Liver (tissue), 8 donors: ENCODE measurements at regions not wholly inside any gene's neighbourhood (a gene's known extent, or its start where the extent isn't known, plus 50 kb on each side); places are given as distances from the start of the nearest gene placed in this dataset.

Experiments used
- DNase-seq: peaks from one replicate; pipeline ENCODE4 v3.0.0-alpha.2; 2017; ENCODE audit warnings: low spot score
- H3K27ac ChIP-seq, 2 donors: one replicate each; pipeline ENCODE4 v1.7.0; 2013; ENCODE audit warnings: inconsistent platforms in 2 of 2, low read length in 2 of 2, control low read depth in 1 of 2, low read depth in 1 of 2, mild to moderate bottlenecking in 1 of 2
- H3K27me3 ChIP-seq, 4 donors: one replicate each; pipeline versions ENCODE4 v1.6.1 to v1.7.0; 2013; ENCODE audit warnings: low read length in 3 of 4, inconsistent platforms in 1 of 4, mild to moderate bottlenecking in 1 of 4, moderate library complexity in 1 of 4; ENCODE audit not compliant: control insufficient read depth in 4 of 4, insufficient read depth in 4 of 4
- H3K36me3 ChIP-seq, 4 donors: one replicate each; pipeline versions ENCODE4 v1.6.1 to v1.7.0; 2013; ENCODE audit warnings: low read length in 3 of 4, mild to moderate bottlenecking in 3 of 4, low read depth in 1 of 4, moderate library complexity in 1 of 4; ENCODE audit not compliant: control insufficient read depth in 4 of 4, insufficient read depth in 3 of 4
- H3K4me1 ChIP-seq, 4 donors: one replicate each; pipeline versions ENCODE4 v1.6.1 to v1.7.0; 2013; ENCODE audit warnings: low read length in 3 of 4, mild to moderate bottlenecking in 3 of 4, moderate library complexity in 1 of 4; ENCODE audit not compliant: control insufficient read depth in 4 of 4, insufficient read depth in 4 of 4
- H3K4me3 ChIP-seq, 3 donors: one replicate each; pipeline versions ENCODE4 v1.6.1 to v1.7.0; 2013; ENCODE audit warnings: low read length in 3 of 3, control low read depth in 1 of 3, low read depth in 1 of 3, mild to moderate bottlenecking in 1 of 3
- H3K9ac ChIP-seq, 2 donors: one replicate each; pipeline ENCODE4 v1.7.0; 2013; ENCODE audit warnings: low read length in 2 of 2, mild to moderate bottlenecking in 2 of 2, moderate library complexity in 2 of 2, control low read depth in 1 of 2, low read depth in 1 of 2
- H3K9me3 ChIP-seq, 4 donors: one replicate each; pipeline versions ENCODE4 v1.6.1 to v1.7.0; 2013; ENCODE audit warnings: low read length in 3 of 4; ENCODE audit not compliant: control insufficient read depth in 4 of 4
- EGR1 ChIP-seq, 2 donors: IDR thresholded peaks; 2 replicates each; pipeline ENCODE4 v1.6.1; 2016 to 2018; ENCODE audit warnings: antibody characterized with exemption in 2 of 2, low read depth in 2 of 2
- FOXA1 ChIP-seq: IDR thresholded peaks from 2 replicates; pipeline ENCODE4 v1.6.1; 2016; ENCODE audit warnings: antibody characterized with exemption
- FOXA2 ChIP-seq: IDR thresholded peaks from 2 replicates; pipeline ENCODE4 v1.6.1; 2016; ENCODE audit warnings: antibody characterized with exemption
- GABPA ChIP-seq, 2 donors: IDR thresholded peaks in 1 of 2; conservative IDR thresholded peaks in 1 of 2; 2 replicates each; pipeline ENCODE4 v1.6.1; 2016; ENCODE audit warnings: antibody characterized with exemption in 2 of 2, mild to moderate bottlenecking in 1 of 2, moderate library complexity in 1 of 2
- HNF4A ChIP-seq, 2 donors: conservative IDR thresholded peaks; 2 replicates each; pipeline ENCODE4 v1.6.1; 2016; ENCODE audit warnings: antibody characterized with exemption in 2 of 2, mild to moderate bottlenecking in 2 of 2
- HNF4G ChIP-seq: IDR thresholded peaks from 2 replicates; pipeline ENCODE4 v1.6.1; 2016; ENCODE audit warnings: antibody characterized with exemption
- JUND ChIP-seq, 2 donors: IDR thresholded peaks; 2 replicates each; pipeline ENCODE4 v1.6.1; 2016; ENCODE audit warnings: antibody characterized with exemption in 2 of 2
- NR2F2 ChIP-seq: IDR thresholded peaks from 2 replicates; pipeline ENCODE4 v1.6.1; 2016; ENCODE audit warnings: antibody characterized with exemption
- RAD21 ChIP-seq, 2 donors: IDR thresholded peaks; 2 replicates each; pipeline ENCODE4 v1.6.1; 2016; ENCODE audit warnings: antibody characterized with exemption in 2 of 2, mild to moderate bottlenecking in 2 of 2
- RXRA ChIP-seq, 2 donors: IDR thresholded peaks; 2 replicates each; pipeline ENCODE4 v1.6.1; 2017 to 2018; ENCODE audit warnings: antibody characterized with exemption in 2 of 2, mild to moderate bottlenecking in 1 of 2
- SP1 ChIP-seq: IDR thresholded peaks from 2 replicates; pipeline ENCODE4 v1.6.1; 2018; ENCODE audit warnings: antibody characterized with exemption, mild to moderate bottlenecking
- TAF1 ChIP-seq: conservative IDR thresholded peaks from 2 replicates; pipeline ENCODE4 v1.6.1; 2016; ENCODE audit warnings: antibody characterized with exemption, mild to moderate bottlenecking
- YY1 ChIP-seq: IDR thresholded peaks from 2 replicates; pipeline ENCODE4 v1.6.1; 2016; ENCODE audit warnings: antibody characterized with exemption, mild to moderate bottlenecking
- WGBS: extraction: QIAGEN DNeasy Blood & Tissue Kit; methylation state at CpG from one replicate; pipeline ENCODE4 v1.1.7; 2013; 5-methylcytosine and 5-hydroxymethylcytosine counted together
- TF ChIP-seq, protein P1 (sequence below): IDR thresholded peaks from 2 replicates; pipeline ENCODE4 v1.6.1; 2016; ENCODE audit warnings: antibody characterized with exemption
- TF ChIP-seq, protein P2 (sequence below): IDR thresholded peaks from 2 replicates; pipeline ENCODE4 v1.6.1; 2016; ENCODE audit warnings: antibody characterized with exemption
- TF ChIP-seq, protein P3 (sequence below): fragments of 150-350 bp; IDR thresholded peaks from 2 replicates; pipeline ENCODE4 v1.5.1; 2017; ENCODE audit warnings: improper control_type of control experiment, low read depth, low read length; ENCODE audit not compliant: missing input control
- TF ChIP-seq, protein P4 (sequence below): IDR thresholded peaks from 2 replicates; pipeline ENCODE4 v1.6.1; 2016; ENCODE audit warnings: antibody characterized with exemption, mild to moderate bottlenecking
- TF ChIP-seq, protein P5 (sequence below): IDR thresholded peaks from 2 replicates; pipeline ENCODE4 v1.6.1; 2016; ENCODE audit warnings: antibody characterized with exemption
- donor health status: healthy.
- donor health status: healthy.
- donor health status: healthy.
- donor health status: healthy.
- donor health status: healthy.

DNA sequence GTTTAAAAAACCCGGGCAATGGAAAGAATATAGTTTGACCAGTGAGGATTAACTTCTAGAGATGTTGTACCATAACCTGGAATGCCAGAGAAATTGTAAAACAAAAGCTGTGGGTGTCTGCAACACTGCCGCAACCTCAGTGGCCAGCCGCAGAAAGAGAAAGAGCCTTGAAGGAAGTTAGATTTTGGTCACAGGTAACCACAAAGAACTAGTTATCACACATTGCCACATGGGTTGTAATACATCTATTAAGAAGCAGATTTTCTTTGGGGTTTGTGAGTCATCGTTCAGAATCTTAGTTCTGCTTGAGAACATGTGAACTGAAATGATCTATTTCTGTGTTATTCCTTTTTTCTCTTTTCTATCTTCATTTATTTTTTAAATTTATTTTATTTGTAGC, 222.9 kb upstream of the AGAP1 start:
- Histone ChIP-seq H3K9ac (no peak overlapping the region), H3K27ac (no peak overlapping the region), H3K27me3 (peaks cover 0 to 12% (median 0%) of the 10 kb centered on the region in 4 donors), H3K36me3 (no peaks in the 10 kb centered on the region), H3K9me3 (no peaks in the 10 kb centered on the region), H3K4me3 (no peak overlapping the region), H3K4me1 (no peaks in the 10 kb centered on the region)
- DNase-seq, result no peak
- TF ChIP-seq, protein P1, sequence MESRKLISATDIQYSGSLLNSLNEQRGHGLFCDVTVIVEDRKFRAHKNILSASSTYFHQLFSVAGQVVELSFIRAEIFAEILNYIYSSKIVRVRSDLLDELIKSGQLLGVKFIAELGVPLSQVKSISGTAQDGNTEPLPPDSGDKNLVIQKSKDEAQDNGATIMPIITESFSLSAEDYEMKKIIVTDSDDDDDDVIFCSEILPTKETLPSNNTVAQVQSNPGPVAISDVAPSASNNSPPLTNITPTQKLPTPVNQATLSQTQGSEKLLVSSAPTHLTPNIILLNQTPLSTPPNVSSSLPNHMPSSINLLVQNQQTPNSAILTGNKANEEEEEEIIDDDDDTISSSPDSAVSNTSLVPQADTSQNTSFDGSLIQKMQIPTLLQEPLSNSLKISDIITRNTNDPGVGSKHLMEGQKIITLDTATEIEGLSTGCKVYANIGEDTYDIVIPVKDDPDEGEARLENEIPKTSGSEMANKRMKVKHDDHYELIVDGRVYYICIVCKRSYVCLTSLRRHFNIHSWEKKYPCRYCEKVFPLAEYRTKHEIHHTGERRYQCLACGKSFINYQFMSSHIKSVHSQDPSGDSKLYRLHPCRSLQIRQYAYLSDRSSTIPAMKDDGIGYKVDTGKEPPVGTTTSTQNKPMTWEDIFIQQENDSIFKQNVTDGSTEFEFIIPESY, result no peak
- TF ChIP-seq FOXA2 (no peak), RAD21 (IDR thresholded peaks at IDR 0.05) (no peak), RXRA (IDR thresholded peaks at IDR 0.05) (no peak), HNF4G (no peak), YY1 (no peak), SP1 (no peak), TAF1 (no peak)
- TF ChIP-seq, protein P2, sequence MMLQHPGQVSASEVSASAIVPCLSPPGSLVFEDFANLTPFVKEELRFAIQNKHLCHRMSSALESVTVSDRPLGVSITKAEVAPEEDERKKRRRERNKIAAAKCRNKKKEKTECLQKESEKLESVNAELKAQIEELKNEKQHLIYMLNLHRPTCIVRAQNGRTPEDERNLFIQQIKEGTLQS, result no peak
- TF ChIP-seq, protein P3, sequence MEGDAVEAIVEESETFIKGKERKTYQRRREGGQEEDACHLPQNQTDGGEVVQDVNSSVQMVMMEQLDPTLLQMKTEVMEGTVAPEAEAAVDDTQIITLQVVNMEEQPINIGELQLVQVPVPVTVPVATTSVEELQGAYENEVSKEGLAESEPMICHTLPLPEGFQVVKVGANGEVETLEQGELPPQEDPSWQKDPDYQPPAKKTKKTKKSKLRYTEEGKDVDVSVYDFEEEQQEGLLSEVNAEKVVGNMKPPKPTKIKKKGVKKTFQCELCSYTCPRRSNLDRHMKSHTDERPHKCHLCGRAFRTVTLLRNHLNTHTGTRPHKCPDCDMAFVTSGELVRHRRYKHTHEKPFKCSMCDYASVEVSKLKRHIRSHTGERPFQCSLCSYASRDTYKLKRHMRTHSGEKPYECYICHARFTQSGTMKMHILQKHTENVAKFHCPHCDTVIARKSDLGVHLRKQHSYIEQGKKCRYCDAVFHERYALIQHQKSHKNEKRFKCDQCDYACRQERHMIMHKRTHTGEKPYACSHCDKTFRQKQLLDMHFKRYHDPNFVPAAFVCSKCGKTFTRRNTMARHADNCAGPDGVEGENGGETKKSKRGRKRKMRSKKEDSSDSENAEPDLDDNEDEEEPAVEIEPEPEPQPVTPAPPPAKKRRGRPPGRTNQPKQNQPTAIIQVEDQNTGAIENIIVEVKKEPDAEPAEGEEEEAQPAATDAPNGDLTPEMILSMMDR, result no peak
- WGBS, result 76% methylated on average over 4 of the region's 4 CpGs

DNA sequence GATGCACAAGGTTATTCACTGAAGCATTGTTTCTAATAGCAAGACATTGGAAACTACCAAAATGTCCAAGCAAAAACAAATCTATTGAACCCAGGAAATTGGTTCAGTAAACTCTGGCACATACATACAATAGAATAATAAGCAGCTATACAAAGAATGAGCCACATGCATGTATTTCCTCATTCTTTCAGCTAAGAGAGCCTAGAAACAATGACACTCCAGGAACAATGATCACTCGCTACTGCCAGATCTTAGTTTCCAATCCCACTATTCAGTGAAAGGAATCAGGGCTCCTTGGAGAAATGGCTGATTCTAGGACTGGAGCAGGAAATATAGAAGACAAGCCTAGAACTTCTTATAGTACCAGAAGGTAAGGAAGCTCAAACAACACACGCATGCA, 221.9 kb upstream of the AGAP1 start:
- Histone ChIP-seq H3K4me1 (no peaks in the 10 kb centered on the region), H3K9me3 (no peaks in the 10 kb centered on the region), H3K4me3 (no peak overlapping the region), H3K9ac (no peak overlapping the region), H3K27ac (no peak overlapping the region), H3K27me3 (peaks cover 0 to 12% (median 0%) of the 10 kb centered on the region in 4 donors), H3K36me3 (no peaks in the 10 kb centered on the region)
- no peak for TF ChIP-seq GABPA (IDR thresholded peaks at IDR 0.05 in 1 of 2, conservative IDR thresholded peaks at IDR 0.05 in 1 of 2)
- TF ChIP-seq YY1, result no peak
- no peak for TF ChIP-seq FOXA2
- TF ChIP-seq NR2F2, result no peak
- TF ChIP-seq, protein P3, result no peak
- TF ChIP-seq HNF4A (conservative IDR thresholded peaks at IDR 0.05), result no peak
- TF ChIP-seq, protein P4, sequence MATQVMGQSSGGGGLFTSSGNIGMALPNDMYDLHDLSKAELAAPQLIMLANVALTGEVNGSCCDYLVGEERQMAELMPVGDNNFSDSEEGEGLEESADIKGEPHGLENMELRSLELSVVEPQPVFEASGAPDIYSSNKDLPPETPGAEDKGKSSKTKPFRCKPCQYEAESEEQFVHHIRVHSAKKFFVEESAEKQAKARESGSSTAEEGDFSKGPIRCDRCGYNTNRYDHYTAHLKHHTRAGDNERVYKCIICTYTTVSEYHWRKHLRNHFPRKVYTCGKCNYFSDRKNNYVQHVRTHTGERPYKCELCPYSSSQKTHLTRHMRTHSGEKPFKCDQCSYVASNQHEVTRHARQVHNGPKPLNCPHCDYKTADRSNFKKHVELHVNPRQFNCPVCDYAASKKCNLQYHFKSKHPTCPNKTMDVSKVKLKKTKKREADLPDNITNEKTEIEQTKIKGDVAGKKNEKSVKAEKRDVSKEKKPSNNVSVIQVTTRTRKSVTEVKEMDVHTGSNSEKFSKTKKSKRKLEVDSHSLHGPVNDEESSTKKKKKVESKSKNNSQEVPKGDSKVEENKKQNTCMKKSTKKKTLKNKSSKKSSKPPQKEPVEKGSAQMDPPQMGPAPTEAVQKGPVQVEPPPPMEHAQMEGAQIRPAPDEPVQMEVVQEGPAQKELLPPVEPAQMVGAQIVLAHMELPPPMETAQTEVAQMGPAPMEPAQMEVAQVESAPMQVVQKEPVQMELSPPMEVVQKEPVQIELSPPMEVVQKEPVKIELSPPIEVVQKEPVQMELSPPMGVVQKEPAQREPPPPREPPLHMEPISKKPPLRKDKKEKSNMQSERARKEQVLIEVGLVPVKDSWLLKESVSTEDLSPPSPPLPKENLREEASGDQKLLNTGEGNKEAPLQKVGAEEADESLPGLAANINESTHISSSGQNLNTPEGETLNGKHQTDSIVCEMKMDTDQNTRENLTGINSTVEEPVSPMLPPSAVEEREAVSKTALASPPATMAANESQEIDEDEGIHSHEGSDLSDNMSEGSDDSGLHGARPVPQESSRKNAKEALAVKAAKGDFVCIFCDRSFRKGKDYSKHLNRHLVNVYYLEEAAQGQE, result no peak
- TF ChIP-seq, protein P1, result no peak
- TF ChIP-seq JUND (IDR thresholded peaks at IDR 0.05), result no peak
- TF ChIP-seq, protein P2, result no peak
- TF ChIP-seq FOXA1, result no peak
- no peak for TF ChIP-seq EGR1 (IDR thresholded peaks at IDR 0.05; ENCODE audit: low read depth in 2 of 2)
- no peak for TF ChIP-seq TAF1
- TF ChIP-seq, protein P5, sequence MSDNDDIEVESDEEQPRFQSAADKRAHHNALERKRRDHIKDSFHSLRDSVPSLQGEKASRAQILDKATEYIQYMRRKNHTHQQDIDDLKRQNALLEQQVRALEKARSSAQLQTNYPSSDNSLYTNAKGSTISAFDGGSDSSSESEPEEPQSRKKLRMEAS, result no peak
- no peak for DNase-seq
- WGBS, result 87% methylated on average over 2 of the region's 2 CpGs
